ENCODE measurements at regions not wholly inside any gene's neighbourhood (a gene's known extent, or its start where the extent isn't known, plus 50 kb on each side); places are given as distances from the start of the nearest gene placed in this dataset. TPM values are rescaled to one million over a fixed set of nuclear protein-coding genes. Genes with fewer than 3 reads are reported as not detected.

DNA sequence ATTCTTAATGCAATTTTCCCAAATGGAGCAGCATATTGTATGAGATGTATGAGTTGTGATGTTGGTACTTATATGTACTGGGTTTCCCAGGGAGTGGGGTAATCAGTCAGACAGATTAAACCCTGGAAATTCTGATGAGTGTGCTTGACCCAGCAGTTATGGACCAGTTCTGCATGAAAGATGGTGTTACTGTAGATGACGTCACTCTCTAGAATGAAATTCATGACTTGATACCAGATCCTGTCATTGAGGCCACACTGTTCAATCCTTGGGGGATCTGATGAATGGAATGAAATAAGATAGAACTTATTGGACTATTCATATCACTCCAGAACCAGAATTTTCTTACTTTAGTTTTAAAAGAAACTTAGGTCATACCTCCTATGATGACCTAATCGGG is 534.3 kb downstream of the PLXDC2 start:
- TF ChIP-seq, protein P1, sequence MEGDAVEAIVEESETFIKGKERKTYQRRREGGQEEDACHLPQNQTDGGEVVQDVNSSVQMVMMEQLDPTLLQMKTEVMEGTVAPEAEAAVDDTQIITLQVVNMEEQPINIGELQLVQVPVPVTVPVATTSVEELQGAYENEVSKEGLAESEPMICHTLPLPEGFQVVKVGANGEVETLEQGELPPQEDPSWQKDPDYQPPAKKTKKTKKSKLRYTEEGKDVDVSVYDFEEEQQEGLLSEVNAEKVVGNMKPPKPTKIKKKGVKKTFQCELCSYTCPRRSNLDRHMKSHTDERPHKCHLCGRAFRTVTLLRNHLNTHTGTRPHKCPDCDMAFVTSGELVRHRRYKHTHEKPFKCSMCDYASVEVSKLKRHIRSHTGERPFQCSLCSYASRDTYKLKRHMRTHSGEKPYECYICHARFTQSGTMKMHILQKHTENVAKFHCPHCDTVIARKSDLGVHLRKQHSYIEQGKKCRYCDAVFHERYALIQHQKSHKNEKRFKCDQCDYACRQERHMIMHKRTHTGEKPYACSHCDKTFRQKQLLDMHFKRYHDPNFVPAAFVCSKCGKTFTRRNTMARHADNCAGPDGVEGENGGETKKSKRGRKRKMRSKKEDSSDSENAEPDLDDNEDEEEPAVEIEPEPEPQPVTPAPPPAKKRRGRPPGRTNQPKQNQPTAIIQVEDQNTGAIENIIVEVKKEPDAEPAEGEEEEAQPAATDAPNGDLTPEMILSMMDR (IDR thresholded peaks at IDR 0.05; ENCODE audit: insufficient read depth, low read depth, low read length) = no peak
- ChIA-PET POLR2A (no interaction called here), CTCF (no interaction called here)
- DNase-seq (ENCODE audit: low read depth) = no peak
- H3K27me3 ChIP-seq (ENCODE audit: control insufficient read depth, insufficient read depth, low read length) = no peaks in the 10 kb centered on the region
- H3K4me3 ChIP-seq (ENCODE audit: low read depth, low read length) = no peak overlapping the region
- H3K36me3 ChIP-seq (ENCODE audit: control insufficient read depth, insufficient read depth, low read length) = no peaks in the 10 kb centered on the region

DNA sequence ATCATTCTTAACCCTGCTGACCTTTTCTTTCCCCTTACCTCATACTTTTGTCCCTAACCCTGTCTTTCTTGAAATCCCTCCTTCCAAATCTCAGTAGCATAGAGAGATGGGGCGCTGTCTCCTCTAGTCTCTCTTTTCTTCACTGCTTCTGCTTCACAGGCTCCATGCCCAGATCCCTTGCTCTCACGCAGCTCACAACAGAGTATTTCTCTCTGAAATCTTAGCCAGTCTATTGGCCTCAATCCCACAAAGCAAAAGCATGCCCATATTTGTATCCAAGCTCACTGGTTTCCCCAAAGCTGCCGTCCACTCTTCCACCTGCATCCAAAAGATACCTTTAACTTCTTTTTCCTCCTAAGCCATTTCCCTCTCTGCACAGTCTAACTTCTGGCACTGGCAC is 526.8 kb downstream of the PLXDC2 start:
- Histone ChIP-seq H3K27me3 (ENCODE audit: control insufficient read depth, insufficient read depth, low read length) (no peaks in the 10 kb centered on the region), H3K36me3 (ENCODE audit: control insufficient read depth, insufficient read depth, low read length) (no peaks in the 10 kb centered on the region), H3K4me3 (ENCODE audit: low read depth, low read length) (no peak overlapping the region)
- ChIA-PET POLR2A (no interaction called here), CTCF (no interaction called here)
- TF ChIP-seq, protein P1 (IDR thresholded peaks at IDR 0.05; ENCODE audit: insufficient read depth, low read depth, low read length) = no peak
- DNase-seq (ENCODE audit: low read depth) = no peak

Small RNAs in the stretch of these regions (small RNA-seq; reads per million reads assigned to genes)
- gene AL590032.1 (ENCODE audit: insufficient read length, low read depth, low replicate concordance) (not detected), gene MIR4675 (ENCODE audit: insufficient read length, low read depth, low replicate concordance) (not detected)
